ENCODE measurements at regions not wholly inside any gene's neighbourhood (a gene's known extent, or its start where the extent isn't known, plus 50 kb on each side); places are given as distances from the start of the nearest gene placed in this dataset.
"Not testable (repeated sequence)": the region's sequence is repeated elsewhere in the genome, so short reads cannot be mapped to it uniquely, and the experiment has no call there.

- no peak for DNase-seq (ENCODE audit: low read depth)
Observed at GRCh38 chr12:96085475-96085874, 50.1 kb upstream of the LTA4H start.

- DNase-seq (ENCODE audit: low read depth), result not testable (repeated sequence)
Observed at GRCh38 chr12:96086190-96086589, 50.8 kb upstream of the LTA4H start.

GRCh38 chr12:96091833-96092232 is 56.4 kb upstream of the LTA4H start:
- DNase-seq (ENCODE audit: low read depth), result peak; percentile 4

DNA sequence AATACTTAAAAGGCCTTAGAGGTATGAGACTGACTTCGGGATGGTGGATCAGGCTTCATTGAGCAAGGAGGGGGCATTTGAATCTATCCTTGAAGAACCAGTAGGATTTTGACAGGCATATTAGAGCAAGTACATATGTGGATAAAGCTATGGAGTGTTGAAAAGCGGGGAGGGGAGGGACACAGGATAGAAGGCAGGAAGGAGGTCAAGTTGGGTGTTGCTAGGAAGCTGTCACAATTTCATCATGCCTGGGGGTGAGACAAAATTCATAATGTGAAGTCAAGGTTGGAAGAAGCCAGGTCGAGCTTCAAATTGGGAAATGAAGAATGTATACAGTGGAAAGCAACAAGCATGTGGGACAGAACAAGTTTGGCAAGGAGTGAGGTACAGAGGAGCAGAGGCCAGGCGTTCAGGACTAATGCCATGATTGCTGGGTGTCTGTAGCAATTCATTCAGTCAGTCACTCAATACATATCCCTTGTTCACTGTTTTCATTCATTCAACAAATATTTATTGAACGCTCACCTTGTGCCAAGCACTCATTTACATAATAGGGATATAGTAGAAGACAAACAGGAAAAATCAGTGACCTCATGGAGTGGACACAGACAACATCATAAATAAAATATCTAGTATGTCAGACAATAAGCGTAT is 58.3 kb upstream of the LTA4H start:
- DNase-seq (ENCODE audit: low read depth), result no peak

DNA sequence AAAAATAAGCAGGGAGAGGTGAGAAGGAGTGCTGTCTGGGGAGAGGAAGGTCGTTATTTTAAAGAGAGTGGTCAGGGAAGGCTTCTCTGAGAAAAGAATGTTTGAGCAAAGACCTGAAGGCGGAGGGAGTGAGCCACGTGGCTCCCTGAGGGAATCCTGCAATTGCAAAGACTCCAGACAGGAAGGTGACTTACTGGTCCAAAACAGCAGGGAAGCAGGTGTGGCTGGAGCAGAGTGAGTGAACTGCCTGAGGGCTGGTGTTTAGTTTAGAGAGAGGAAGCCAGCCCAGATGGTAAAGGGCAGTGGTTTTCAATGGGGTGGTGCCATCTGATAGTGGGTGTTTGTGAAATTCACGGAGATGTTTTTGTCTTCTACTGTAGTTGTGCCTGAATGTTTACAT is 58.8 kb upstream of the LTA4H start:
- peak; percentile 10 for DNase-seq (ENCODE audit: low read depth)

DNA sequence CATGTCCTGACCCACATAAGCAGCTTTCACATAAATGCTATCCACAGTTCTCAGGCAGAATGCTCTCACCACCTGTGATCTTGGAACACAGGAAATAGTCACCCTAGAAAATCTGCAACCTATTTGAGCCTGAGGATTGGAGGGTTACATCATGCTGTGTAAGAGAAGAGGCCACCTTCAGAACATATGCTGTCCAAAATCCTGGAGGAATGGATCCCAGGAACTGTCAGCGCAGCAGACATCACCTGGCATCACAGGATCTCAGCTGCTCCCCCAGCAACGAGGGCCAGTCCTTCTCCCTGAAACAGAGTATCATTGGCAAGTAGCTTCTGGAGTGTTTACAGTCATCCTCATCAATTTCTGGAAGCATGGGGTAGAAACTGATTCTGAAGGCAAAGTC is 63.2 kb upstream of the LTA4H start:
- DNase-seq (ENCODE audit: low read depth), result no peak

- DNase-seq (ENCODE audit: low read depth), result no peak
Observed at GRCh38 chr12:96099421-96099820, 64.0 kb upstream of the LTA4H start.

DNA sequence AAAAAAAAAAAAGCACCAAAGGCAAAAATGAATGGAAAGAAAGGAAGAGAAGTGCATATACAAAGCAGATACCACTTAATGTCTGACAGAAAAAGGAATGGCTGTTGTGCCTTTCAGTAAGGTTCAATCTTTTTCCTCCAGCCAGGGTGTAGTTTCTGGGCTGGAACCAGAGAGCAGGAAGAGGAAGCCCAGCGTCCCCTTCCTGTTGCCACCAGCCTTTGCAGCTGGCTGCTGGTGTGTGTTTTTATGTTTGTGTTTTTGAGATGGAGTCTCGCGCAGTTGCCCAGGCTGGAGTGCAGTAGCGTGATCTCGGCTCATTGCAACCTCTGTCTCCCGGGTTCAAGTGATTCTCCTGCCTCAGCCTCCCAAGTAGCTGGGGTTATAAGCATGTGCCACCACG is 64.6 kb upstream of the LTA4H start:
- no peak for DNase-seq (ENCODE audit: low read depth)

- no peak for DNase-seq (ENCODE audit: low read depth)
Observed at GRCh38 chr12:96101806-96102205, 66.4 kb upstream of the LTA4H start.

DNA sequence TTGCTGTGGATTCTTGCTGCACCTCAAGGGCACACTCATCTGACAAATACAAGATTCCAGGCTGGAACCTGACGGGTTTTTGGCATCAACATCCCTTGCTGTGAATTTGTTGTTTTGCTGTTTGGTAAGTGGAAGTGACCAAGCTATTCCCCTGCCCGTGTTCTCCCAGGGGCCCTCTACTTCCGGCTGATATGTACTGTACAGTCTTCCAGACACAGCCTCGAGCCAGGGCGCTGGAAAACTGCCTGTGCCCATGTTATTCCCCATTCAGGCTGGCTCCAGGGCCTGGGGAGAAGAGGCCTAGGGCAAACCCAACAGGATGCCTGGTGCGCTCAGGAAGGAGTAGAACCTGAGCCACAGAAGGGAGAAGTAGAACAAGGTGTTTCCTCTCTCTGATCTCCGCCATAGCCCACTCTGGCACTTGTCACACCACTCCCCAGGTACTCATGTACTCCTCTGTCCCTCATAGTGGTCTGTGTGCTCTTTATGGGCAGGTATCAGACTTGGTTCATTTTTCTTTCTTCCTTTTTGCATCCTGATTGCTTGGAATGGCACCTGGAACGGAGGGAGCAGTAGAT is 67.8 kb upstream of the LTA4H start:
- DNase-seq (ENCODE audit: low read depth), result no peak

GRCh38 chr12:96104566-96104965 is 69.2 kb upstream of the LTA4H start:
- no peak for DNase-seq (ENCODE audit: low read depth)

DNA sequence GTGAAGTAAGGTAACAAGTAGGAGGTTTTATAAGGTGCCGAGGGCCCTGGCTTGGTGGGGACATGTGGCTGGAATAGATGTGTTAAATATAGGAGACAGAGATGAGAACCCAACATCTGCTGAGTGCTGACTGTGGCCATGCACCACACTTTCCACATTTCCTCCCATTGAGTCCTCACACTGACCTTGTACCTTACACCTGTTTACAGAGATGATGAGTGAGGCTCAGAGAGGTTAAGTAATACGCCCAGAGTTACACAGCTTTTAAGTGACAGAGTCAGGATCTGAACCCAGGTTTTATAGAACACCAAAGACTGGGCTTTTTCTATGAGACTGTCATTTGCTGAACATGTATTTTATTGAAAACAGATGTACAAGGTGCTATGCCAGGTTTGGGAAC is 70.8 kb upstream of the LTA4H start:
- no peak for DNase-seq (ENCODE audit: low read depth)

GRCh38 chr12:96107236-96107635 is 71.8 kb upstream of the LTA4H start:
- DNase-seq (ENCODE audit: low read depth), result no peak

DNA sequence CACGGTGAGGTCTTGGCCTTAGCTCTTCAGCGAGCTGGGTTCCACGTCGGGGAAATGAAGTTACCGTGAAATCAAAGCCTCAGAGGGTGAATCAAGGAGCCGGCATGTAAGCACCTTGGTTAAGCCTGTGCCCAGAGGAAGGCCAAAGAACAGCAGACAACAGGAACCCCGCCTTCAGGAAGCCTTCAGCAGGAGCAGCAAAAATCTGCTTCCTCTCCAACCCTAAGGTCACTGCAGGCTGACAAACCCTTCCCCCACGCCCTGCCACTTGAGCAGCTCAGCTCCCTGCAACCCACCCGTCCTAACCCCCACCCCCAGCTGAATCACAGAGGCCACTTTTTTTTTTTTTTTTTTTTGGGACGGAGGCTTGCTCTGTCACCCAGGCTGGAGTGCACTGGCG is 72.9 kb upstream of the LTA4H start:
- no peak for DNase-seq (ENCODE audit: low read depth)

GRCh38 chr12:96108941-96109340 is 73.6 kb upstream of the LTA4H start:
- DNase-seq (ENCODE audit: low read depth), result not testable (repeated sequence)

- DNase-seq (ENCODE audit: low read depth), result no peak
Observed at GRCh38 chr12:96112733-96113132, 77.3 kb upstream of the LTA4H start.

- no peak for DNase-seq (ENCODE audit: low read depth)
Observed at GRCh38 chr12:96117460-96117859, 76.7 kb upstream of the ELK3 start.

GRCh38 chr12:96120359-96121100 is 73.6 kb upstream of the ELK3 start:
- DNase-seq (ENCODE audit: low read depth), result no peak

DNA sequence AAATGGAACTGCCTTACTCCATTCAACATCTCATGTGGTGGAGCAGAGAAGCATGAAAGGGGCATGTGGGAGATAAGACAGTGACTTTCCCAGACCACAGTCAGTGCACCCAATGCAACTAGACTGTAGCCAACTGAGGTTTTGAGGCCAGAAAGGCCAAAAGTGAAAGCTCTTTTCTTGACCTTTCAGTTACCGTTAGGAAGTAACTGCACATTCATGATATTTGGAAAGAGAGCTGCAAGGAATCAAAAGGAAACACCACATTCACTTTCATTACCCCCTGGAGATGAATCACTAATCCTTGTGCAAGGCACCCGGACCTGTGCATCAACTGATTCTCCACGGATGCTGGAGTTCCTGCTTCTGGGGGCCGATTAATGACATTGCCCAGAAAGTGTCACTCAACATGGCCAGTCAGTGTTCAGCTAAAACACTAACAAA is 72.9 kb upstream of the ELK3 start:
- no peak for DNase-seq (ENCODE audit: low read depth)

GRCh38 chr12:96128292-96128691 is 65.9 kb upstream of the ELK3 start:
- not testable (repeated sequence) for DNase-seq (ENCODE audit: low read depth)

DNA sequence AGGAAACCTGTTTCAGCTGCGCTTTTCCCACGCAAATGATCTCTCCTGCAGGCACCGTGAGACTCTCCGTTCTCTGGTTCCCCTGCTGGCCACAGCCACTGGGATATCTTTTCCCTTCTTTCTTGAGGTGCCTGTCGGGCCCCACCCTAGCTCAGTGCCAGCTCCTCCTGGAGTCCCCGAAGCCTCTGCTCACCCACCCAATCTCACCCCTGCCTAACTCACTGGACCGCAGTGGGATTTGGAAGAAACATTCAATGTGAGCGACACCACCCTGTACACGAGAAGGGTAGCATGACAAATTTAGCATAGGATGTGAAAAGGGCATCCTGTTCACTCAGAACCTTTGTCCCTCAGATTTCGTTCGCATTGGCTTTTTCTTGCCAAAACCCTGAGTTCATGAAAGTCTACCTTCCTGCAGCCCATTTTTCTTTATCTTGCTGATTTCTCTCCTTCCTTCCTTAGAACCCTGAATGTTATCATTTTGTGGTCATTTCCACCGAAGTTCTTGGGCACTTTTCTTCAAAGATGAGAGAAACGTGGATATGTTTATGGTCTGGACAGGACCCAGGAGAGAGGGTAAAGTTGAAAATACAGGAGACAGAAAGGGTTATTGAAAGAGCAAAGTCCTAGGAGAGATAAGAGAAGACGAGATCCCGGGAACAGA is 63.6 kb upstream of the ELK3 start:
- no peak for DNase-seq (ENCODE audit: low read depth)

GRCh38 chr12:96131230-96131788 is 62.9 kb upstream of the ELK3 start:
- no peak for DNase-seq (ENCODE audit: low read depth)

- no peak for DNase-seq (ENCODE audit: low read depth)
Observed at GRCh38 chr12:96132819-96133218, 61.4 kb upstream of the ELK3 start.
